GM12874 (cell line): ENCODE measurements at regions not wholly inside any gene's neighbourhood (a gene's known extent, or its start where the extent isn't known, plus 50 kb on each side); places are given as distances from the start of the nearest gene placed in this dataset.

Experiments
- CTCF ChIP-seq: IDR thresholded peaks from 2 replicates; pipeline ENCODE4 v1.5.1; 2011; ENCODE audit warnings: low read depth, mild to moderate bottlenecking, control low read depth, low read length, moderate library complexity; ENCODE audit not compliant: insufficient read depth

- TF ChIP-seq CTCF: no peak
These were observed 118.4 kb upstream of the TMC3 start for GRCh38 chr15:81492331-81492968.

GRCh38 chr15:81491414-81492096 is 117.5 kb upstream of the TMC3 start:
- TF ChIP-seq CTCF: no peak

- TF ChIP-seq CTCF: no peak
These were observed 111.8 kb upstream of the TMC3 start for GRCh38 chr15:81485806-81486205.

GRCh38 chr15:81484086-81484955 is 110.3 kb upstream of the TMC3 start:
- TF ChIP-seq CTCF: no peak

GRCh38 chr15:81483496-81483895 is 109.5 kb upstream of the TMC3 start:
- TF ChIP-seq CTCF: no peak

GRCh38 chr15:81481346-81481745 is 107.3 kb upstream of the TMC3 start:
- no peak for TF ChIP-seq CTCF

GRCh38 chr15:81480645-81481053 is 106.6 kb upstream of the TMC3 start:
- peak; percentile 47; the same call in 1 of the 2 replicates for TF ChIP-seq CTCF
